ENCODE measurements at regions not wholly inside any gene's neighbourhood (a gene's known extent, or its start where the extent isn't known, plus 50 kb on each side); places are given as distances from the start of the nearest gene placed in this dataset.

DNA sequence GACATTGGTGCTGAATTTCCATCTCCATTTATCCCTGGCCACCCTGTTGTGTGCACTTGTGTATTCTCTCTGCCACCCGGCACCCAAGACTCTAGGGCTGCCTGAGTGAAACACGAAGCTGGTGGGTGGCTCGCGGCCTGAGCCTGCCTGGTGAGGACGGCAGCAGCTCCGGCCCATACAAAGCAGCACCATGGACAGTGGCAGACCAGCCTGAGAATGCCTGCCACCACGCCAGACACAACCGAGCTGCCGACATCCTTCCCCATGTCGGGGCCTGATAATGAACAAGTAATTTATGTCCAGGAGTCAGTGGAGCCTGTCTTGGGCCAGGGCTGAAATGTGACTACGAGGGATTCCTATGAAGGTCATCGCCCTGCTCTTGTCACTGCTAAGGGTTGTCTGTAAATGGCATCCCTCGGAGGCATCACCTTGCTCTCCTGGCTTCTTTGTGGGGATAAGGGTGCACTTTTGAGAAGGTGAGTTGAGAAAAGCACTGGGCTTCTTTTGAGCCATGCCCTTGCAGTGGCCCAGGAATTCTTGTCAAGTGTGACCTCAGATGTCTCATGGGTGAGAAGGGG, 175.7 kb downstream of the MELK start:
- Mint-ChIP-seq H3K27me3 (ENCODE audit: insufficient read depth, unreplicated experiment) (peaks cover 24% of the 10 kb centered on the region), H3K36me3 (ENCODE audit: insufficient read depth, unreplicated experiment) (no peaks in the 10 kb centered on the region), H3K27ac (ENCODE audit: unreplicated experiment) (no peak overlapping the region), H3K4me1 (ENCODE audit: low read depth, unreplicated experiment) (no peaks in the 10 kb centered on the region), H3K4me3 (ENCODE audit: unreplicated experiment) (no peak overlapping the region), H3K9me3 (ENCODE audit: unreplicated experiment) (no peaks in the 10 kb centered on the region)
- H3K4me3 ChIP-seq (ENCODE audit: low read depth, low read length) = no peak overlapping the region
- no TSS peak for BruUV-seq (replicated peaks)
- TF ChIP-seq, protein P1, sequence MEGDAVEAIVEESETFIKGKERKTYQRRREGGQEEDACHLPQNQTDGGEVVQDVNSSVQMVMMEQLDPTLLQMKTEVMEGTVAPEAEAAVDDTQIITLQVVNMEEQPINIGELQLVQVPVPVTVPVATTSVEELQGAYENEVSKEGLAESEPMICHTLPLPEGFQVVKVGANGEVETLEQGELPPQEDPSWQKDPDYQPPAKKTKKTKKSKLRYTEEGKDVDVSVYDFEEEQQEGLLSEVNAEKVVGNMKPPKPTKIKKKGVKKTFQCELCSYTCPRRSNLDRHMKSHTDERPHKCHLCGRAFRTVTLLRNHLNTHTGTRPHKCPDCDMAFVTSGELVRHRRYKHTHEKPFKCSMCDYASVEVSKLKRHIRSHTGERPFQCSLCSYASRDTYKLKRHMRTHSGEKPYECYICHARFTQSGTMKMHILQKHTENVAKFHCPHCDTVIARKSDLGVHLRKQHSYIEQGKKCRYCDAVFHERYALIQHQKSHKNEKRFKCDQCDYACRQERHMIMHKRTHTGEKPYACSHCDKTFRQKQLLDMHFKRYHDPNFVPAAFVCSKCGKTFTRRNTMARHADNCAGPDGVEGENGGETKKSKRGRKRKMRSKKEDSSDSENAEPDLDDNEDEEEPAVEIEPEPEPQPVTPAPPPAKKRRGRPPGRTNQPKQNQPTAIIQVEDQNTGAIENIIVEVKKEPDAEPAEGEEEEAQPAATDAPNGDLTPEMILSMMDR (IDR thresholded peaks at IDR 0.05; ENCODE audit: insufficient read depth in 1 of 2, low read depth in 1 of 2, low read length in 1 of 2, severe bottlenecking in 1 of 2, unreplicated experiment in 1 of 2) = no peak
- H3K27me3 ChIP-seq (replicated peaks; ENCODE audit: control insufficient read depth, insufficient read depth, low read length) = no peaks in the 10 kb centered on the region; the same call in 1 of the 2 replicates
- CTCF ChIA-PET = no interaction called here
- POLR2A ChIA-PET = no interaction called here
- intact Hi-C loops (cut with micrococcal nuclease; ENCODE audit: unreplicated experiment) = no loop called here
- no peaks in the 10 kb centered on the region for H3K36me3 ChIP-seq (ENCODE audit: control insufficient read depth, insufficient read depth, low read length)
- no peaks in the 10 kb centered on the region for H3K4me1 ChIP-seq
- peak; percentile 61 to 74 for DNase-seq
- H3K9me3 ChIP-seq = no peaks in the 10 kb centered on the region

DNA sequence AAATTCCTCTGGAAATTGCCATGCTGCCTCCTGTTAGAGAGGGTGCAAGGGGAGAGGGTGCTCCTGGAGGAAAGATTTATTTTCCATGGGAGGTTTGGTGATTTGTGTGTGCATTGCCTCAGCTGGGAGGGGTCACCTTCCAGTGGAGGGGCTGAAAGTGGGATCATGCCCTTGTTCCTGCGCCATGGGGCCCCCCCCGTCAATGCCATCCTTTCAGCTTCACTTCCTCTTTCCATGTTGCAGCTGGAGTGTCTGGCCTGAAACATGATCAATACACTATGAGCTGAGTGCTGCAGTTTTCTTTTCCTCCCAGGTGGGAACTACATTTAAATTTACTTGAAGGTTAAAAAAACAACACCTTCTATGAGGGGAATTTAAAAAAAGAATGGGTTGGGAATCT, 176.8 kb downstream of the MELK start:
- H3K4me3 Mint-ChIP-seq (ENCODE audit: unreplicated experiment) = no peak overlapping the region
- Histone ChIP-seq H3K4me3 (ENCODE audit: low read depth, low read length) (no peak overlapping the region), H3K4me1 (no peaks in the 10 kb centered on the region), H3K9me3 (no peaks in the 10 kb centered on the region), H3K36me3 (ENCODE audit: control insufficient read depth, insufficient read depth, low read length) (no peaks in the 10 kb centered on the region), H3K27me3 (replicated peaks; ENCODE audit: control insufficient read depth, insufficient read depth, low read length) (no peaks in the 10 kb centered on the region; the same call in 1 of the 2 replicates)
- no peaks in the 10 kb centered on the region for H3K9me3 Mint-ChIP-seq (ENCODE audit: unreplicated experiment)
- intact Hi-C loops (cut with micrococcal nuclease; ENCODE audit: unreplicated experiment) = no loop called here
- TF ChIP-seq, protein P1 (IDR thresholded peaks at IDR 0.05; ENCODE audit: insufficient read depth in 1 of 2, low read depth in 1 of 2, low read length in 1 of 2, severe bottlenecking in 1 of 2, unreplicated experiment in 1 of 2) = no peak
- no peaks in the 10 kb centered on the region for H3K36me3 Mint-ChIP-seq (ENCODE audit: insufficient read depth, unreplicated experiment)
- DNase-seq = no peak
- peaks cover 21% of the 10 kb centered on the region for H3K27me3 Mint-ChIP-seq (ENCODE audit: insufficient read depth, unreplicated experiment)
- BruUV-seq (replicated peaks) = no TSS peak
- CTCF ChIA-PET = no interaction called here
- H3K27ac Mint-ChIP-seq (ENCODE audit: unreplicated experiment) = no peak overlapping the region
- no peaks in the 10 kb centered on the region for H3K4me1 Mint-ChIP-seq (ENCODE audit: low read depth, unreplicated experiment)
- POLR2A ChIA-PET = no interaction called here

DNA sequence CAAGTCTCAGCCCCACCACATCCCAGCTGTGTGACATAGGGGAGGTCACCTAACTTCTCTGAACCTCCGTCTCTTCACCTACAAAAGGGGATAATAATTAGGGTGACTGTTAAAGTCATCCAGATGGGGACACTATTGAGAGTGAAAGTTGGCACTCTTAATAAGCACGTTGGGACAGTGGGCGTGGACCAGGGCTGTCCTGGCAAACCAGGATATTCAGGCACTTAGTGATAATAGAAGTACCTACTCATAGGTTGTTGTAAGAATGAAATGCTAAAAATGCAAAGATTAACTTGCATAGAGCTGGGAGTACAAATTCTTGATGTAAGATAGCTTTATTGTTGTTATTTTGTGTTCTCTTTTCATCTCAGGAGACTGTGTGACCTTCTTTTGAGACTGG, 177.9 kb downstream of the MELK start:
- ChIA-PET CTCF (no interaction called here), POLR2A (no interaction called here)
- Mint-ChIP-seq H3K27me3 (ENCODE audit: insufficient read depth, unreplicated experiment) (peaks cover 27% of the 10 kb centered on the region), H3K9me3 (ENCODE audit: unreplicated experiment) (no peaks in the 10 kb centered on the region), H3K4me3 (ENCODE audit: unreplicated experiment) (no peak overlapping the region), H3K27ac (ENCODE audit: unreplicated experiment) (no peak overlapping the region), H3K4me1 (ENCODE audit: low read depth, unreplicated experiment) (no peaks in the 10 kb centered on the region), H3K36me3 (ENCODE audit: insufficient read depth, unreplicated experiment) (no peaks in the 10 kb centered on the region)
- TF ChIP-seq, protein P1 (IDR thresholded peaks at IDR 0.05; ENCODE audit: insufficient read depth in 1 of 2, low read depth in 1 of 2, low read length in 1 of 2, severe bottlenecking in 1 of 2, unreplicated experiment in 1 of 2) = no peak
- Histone ChIP-seq H3K36me3 (ENCODE audit: control insufficient read depth, insufficient read depth, low read length) (no peaks in the 10 kb centered on the region), H3K9me3 (no peaks in the 10 kb centered on the region), H3K4me1 (no peaks in the 10 kb centered on the region), H3K27me3 (replicated peaks; ENCODE audit: control insufficient read depth, insufficient read depth, low read length) (no peaks in the 10 kb centered on the region; the same call in 1 of the 2 replicates), H3K4me3 (ENCODE audit: low read depth, low read length) (no peak overlapping the region)
- no peak for DNase-seq
- intact Hi-C loops (cut with micrococcal nuclease; ENCODE audit: unreplicated experiment) = no loop called here
- no TSS peak for BruUV-seq (replicated peaks)

Measured in Caco-2 (cell line).